HG03175 (cell line): ENCODE measurements at regions not wholly inside any gene's neighbourhood (a gene's known extent, or its start where the extent isn't known, plus 50 kb on each side); places are given as distances from the start of the nearest gene placed in this dataset.
"Not testable (repeated sequence)": the region's sequence is repeated elsewhere in the genome, so short reads cannot be mapped to it uniquely, and the experiment has no call there.

Experiments
- ATAC-seq: cut with Tn5 transposase; IDR thresholded peaks from one replicate; pipeline ENCODE4 v1.9.1; 2021; ENCODE audit warnings: mild to moderate bottlenecking, moderate library complexity; ENCODE audit not compliant: unreplicated experiment

- not testable (repeated sequence) for ATAC-seq
These were observed 182.4 kb upstream of the ZNF469 start for GRCh38 chr16:88200154-88200895.

- ATAC-seq, result no peak
These were observed 181.9 kb upstream of the ZNF469 start for GRCh38 chr16:88200896-88201185.

DNA sequence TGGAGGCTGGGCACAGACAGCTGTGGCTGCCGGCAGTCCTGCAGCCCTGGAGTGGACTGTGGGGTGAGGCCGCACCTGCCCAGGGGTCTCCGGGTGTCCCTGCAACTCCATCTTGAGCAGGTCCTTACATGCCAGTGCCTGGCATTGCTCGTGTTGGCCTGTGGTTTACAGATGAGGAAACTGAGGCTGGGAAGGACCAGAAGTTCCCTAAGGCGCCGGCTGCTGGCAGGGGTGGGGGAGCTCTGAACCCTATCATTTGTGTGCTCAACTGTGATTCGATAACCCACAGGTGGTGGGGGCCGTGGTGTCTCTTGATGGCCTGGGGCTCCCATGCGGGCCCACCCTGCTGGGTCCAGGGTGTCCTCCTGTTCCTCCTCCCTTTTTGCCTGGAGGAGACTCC, 181.1 kb upstream of the ZNF469 start:
- ATAC-seq, result not testable (repeated sequence)

GRCh38 chr16:88202207-88202745, 180.5 kb upstream of the ZNF469 start:
- no peak for ATAC-seq

DNA sequence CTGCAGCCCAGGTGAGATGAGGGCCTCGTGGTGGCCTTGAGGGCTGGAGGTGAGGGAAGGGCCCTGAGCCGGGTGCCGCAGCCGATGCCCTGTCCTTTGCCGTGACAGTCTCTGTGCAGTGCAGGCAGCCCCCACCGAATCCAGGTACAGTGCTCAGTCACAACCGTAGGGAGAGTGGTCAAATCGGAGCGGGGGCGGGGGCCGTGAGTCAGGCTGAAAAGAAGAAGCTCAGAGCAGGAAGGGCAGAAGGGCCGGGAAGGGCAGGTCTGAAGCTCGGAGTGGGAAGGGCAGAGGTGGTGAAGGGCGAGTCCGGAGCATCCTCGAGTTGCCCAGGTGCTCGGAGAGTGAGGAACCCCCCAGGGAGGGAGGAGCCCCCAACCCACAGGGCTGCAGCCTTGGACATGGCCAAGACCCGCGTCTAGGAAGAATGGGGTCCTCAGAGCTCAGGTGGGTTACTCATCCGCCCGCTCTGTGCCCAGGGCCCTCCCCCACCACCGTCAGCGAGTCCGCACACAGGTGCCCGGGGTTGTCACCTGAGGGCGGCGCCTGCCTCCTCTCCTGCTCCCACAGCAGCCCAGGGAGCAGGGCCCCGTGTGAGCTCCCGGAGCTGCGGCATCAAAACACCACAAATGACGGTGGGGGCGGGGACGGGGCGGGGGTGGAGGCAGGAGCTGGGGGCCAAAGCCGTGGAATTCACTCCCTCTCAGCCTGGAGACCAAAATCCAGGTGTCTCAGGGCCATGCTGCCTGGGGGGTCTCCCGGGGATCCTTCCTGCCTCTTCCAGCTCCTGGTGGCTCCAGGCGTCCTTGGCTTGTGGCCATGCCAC, 179.7 kb upstream of the ZNF469 start:
- not testable (repeated sequence) for ATAC-seq

- not testable (repeated sequence) for ATAC-seq
These were observed 178.3 kb upstream of the ZNF469 start for GRCh38 chr16:88204131-88205110.

DNA sequence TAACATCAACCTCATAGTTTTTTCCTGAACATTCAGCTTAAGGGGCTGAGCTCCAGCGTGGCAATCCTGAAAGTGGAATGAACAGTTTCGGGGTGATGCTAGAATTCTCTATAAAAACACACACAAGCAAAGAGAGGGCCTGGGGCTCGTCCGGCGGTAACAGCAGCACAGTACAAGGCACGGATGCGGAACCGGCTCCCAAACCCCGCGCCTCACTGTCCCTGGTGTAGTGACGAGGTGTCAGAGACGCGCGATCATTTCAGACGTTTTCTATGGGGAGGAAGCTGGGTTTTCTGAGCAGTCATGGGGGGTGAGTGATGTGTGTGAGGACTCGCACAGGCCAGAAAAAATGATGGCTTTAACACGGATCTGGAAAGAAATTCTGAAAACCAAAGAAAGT, 177.3 kb upstream of the ZNF469 start:
- ATAC-seq, result not testable (repeated sequence)

GRCh38 chr16:88206006-88206405, 176.8 kb upstream of the ZNF469 start:
- not testable (repeated sequence) for ATAC-seq

DNA sequence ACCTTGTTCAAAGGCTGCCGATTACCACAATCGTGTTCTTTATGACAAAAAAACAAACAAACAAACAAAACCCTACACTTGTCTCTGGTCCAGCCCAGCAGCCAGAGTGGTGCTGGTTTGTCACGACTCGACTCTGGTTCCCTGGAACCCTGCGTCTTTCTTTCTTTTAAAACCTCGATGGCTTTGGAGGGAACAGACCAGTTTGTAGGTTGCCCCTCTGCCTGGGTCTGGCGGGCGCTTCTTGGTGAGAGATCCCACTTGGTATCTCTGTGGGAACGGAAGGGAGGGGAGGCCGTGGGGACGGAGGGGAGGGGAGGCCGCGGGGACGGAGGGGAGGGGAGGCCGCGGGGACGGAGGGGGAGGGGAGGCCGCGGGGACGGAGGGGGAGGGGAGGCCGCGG, 176.2 kb upstream of the ZNF469 start:
- not testable (repeated sequence) for ATAC-seq

DNA sequence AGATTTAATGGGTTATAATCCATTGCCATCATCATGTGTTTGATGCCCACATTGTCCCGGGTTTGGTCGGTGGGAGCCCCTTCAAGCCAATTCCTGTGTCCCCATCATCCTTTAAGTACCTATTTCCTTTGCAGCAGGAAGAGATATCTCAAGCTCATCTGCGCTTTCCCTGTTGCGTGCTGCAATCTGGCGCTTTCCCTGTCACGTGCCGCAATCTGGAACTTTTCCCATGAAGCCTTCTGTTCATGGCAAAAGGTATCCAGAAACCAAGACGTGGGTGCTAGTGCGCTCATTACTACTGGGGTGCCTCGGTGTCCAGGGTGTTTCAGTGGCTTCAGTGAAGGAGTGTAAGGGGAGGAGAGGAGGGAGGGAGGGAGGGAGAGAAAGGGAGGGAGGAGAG, 174.6 kb upstream of the ZNF469 start:
- ATAC-seq, result no peak

DNA sequence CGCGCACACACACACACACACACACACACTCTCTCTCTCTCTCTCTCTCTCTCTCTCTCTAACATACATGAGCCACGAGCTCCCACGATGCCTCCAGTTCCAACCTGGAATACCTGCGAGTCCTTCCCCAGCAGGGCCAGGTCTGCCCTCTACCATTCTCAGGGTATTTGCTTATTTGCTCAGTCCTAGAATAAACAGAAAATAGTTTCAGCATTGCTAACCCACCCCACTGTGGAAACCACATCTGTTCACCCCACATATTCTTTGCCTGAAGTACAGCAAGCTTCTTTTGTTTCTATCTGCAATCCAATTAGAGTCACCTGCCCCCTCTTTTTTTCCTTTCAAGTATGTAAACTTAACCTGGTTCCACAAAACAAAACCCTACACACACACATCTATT, 174.0 kb upstream of the ZNF469 start:
- ATAC-seq, result not testable (repeated sequence)

- ATAC-seq, result not testable (repeated sequence)
These were observed 173.2 kb upstream of the ZNF469 start for GRCh38 chr16:88209579-88209978.

DNA sequence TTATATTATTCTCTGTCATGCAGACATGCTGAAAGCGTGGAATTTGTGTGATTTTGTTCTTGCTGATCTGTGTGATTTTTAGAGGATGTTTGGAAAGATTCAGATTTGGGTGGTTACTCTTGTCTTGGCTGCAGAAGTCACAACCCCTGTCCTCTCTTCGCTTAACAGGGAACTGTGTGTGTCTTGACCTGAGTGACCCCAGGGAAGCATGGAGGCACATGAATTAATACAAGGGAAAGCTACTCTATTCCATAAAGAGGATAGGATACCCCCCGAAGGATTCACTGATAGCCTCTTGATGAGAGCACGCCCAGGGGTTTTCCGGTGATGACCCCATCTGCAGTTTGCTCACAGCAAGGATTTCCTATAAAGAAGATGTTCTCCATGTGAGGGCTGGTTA, 168.8 kb upstream of the ZNF469 start:
- not testable (repeated sequence) for ATAC-seq

DNA sequence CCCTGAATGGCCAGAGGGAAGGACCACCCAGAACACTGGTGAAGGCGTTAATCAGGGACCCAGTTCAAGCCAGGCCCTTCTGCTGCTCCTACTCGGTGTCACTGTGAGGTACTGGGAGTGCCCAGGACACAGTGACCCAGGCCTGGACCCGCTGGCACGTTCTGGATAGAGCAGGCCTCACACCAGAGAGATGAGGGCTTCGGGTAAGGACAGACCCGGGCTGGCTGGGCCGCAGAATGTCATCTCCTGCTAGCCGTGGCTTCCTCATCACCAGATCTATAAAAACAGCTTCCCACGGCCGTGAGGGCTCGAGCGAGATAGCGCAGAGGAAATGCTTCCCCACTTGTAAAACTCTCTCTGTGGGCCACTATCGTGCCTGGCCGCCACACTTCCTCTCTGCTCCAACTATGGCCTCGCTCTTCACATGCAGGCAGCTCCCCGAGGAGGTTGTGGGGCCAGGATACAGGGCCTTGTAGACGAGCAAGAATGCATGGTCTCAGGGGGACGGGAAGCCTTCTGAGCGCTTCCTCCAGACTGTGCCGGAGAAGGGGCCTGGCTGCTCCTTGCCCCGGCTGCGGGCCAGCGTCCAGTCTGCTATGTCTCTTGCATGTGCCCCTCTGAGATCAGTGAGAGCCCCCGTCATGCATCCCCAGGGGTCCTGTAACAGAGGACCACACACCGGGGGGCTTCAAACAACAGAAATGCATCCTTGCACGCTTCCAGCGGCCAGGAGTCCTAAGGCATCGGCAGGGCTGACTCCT, 161.6 kb upstream of the ZNF469 start:
- ATAC-seq, result not testable (repeated sequence)

GRCh38 chr16:88223696-88224095, 159.1 kb upstream of the ZNF469 start:
- ATAC-seq, result not testable (repeated sequence)

GRCh38 chr16:88224131-88224898, 158.4 kb upstream of the ZNF469 start:
- ATAC-seq, result not testable (repeated sequence)

GRCh38 chr16:88225640-88226230, 157.0 kb upstream of the ZNF469 start:
- ATAC-seq, result not testable (repeated sequence)

DNA sequence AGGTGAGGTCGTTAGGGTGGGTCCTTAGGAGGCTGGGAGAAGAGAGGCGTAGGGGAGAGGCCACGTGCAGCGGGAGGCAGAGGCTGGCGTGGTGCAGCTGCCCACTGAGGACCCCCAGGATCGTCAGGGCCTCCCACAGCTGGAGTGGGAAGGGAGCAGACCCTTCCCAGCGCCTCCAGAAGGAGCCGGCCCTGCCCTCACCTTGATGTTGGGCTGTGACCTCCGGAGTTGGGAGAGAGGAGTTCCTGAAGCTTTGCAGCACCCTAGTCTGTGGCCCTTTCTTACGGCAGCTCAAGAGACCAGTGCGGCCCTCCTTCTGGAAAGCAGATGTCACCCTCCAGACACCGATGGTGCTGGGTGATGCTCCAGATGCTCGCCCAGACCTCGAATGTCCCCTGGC, 156.5 kb upstream of the ZNF469 start:
- not testable (repeated sequence) for ATAC-seq
